GM12875 (cell line): ENCODE measurements at regions not wholly inside any gene's neighbourhood (a gene's known extent, or its start where the extent isn't known, plus 50 kb on each side); places are given as distances from the start of the nearest gene placed in this dataset.
"Not testable (repeated sequence)": the region's sequence is repeated elsewhere in the genome, so short reads cannot be mapped to it uniquely, and the experiment has no call there.

Source experiments
- H3K4me3 ChIP-seq: one replicate; pipeline ENCODE4 v1.5.1; 2011; ENCODE audit warnings: low read depth, low read length, control low read depth
- TF ChIP-seq, protein P1 (sequence below): IDR thresholded peaks from 2 replicates; pipeline ENCODE4 v1.5.1; 2011; ENCODE audit warnings: low read depth, mild to moderate bottlenecking, control low read depth, inconsistent platforms, low read length, moderate library complexity, borderline replicate concordance; ENCODE audit not compliant: insufficient read depth

GRCh38 chr20:51926670-51927305, 124.5 kb upstream of the SALL4 start:
- TF ChIP-seq, protein P1, sequence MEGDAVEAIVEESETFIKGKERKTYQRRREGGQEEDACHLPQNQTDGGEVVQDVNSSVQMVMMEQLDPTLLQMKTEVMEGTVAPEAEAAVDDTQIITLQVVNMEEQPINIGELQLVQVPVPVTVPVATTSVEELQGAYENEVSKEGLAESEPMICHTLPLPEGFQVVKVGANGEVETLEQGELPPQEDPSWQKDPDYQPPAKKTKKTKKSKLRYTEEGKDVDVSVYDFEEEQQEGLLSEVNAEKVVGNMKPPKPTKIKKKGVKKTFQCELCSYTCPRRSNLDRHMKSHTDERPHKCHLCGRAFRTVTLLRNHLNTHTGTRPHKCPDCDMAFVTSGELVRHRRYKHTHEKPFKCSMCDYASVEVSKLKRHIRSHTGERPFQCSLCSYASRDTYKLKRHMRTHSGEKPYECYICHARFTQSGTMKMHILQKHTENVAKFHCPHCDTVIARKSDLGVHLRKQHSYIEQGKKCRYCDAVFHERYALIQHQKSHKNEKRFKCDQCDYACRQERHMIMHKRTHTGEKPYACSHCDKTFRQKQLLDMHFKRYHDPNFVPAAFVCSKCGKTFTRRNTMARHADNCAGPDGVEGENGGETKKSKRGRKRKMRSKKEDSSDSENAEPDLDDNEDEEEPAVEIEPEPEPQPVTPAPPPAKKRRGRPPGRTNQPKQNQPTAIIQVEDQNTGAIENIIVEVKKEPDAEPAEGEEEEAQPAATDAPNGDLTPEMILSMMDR, result no peak

DNA sequence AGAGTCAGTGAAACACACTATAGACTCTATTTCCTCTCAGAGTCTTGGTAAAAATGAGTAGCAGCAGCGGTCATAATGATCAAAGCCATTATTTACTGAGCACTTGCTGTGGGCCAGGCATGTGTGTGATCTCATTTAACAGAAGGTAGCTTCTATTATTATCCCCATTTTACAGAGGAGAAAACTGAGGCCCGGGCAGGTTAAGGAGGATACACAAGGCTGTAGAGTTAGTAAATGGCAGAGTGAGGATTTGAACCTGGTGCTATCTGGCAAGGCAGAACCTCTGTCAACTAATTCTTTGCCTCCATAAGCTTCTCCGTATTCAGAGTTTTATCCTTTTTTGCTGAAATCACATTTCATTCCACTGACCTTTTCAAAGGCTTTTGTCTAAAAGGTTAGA, 122.2 kb upstream of the SALL4 start:
- no peak overlapping the region for H3K4me3 ChIP-seq

More at GRCh38 chr20:51926670-51927305, 124.5 kb upstream of the SALL4 start:
- no peak overlapping the region for H3K4me3 ChIP-seq

GRCh38 chr20:51923633-51924032, 121.3 kb upstream of the SALL4 start:
- TF ChIP-seq, protein P1, result no peak
- no peak overlapping the region for H3K4me3 ChIP-seq

More for the DNA sequence above, 122.2 kb upstream of the SALL4 start:
- TF ChIP-seq, protein P1, result no peak

DNA sequence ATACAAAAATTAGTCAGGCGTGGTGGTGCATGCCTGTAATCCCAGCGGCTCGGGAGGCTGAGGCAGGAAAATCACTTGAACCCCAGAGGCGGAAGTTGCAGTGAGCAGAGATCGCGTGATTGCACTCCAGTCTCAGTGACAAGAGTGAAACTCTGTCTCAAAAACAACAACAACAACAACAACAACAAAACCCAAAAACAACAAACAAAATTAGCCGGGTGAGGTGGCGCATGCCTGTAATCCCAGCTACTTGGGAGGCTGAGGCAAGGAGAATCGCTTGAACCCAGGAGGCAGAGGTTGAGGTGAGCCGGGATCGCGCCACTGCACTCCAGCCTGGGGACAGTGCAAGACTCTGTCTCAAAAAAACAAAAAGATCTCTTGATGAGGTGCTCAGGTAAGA, 120.5 kb upstream of the SALL4 start:
- H3K4me3 ChIP-seq, result not testable (repeated sequence)

- TF ChIP-seq, protein P1, result no peak
- H3K4me3 ChIP-seq, result no peak overlapping the region
Measured at GRCh38 chr20:51918561-51918960, 116.2 kb upstream of the SALL4 start.

GRCh38 chr20:51917886-51918535, 115.7 kb upstream of the SALL4 start:
- H3K4me3 ChIP-seq, result no peak overlapping the region
- TF ChIP-seq, protein P1, result no peak

GRCh38 chr20:51916244-51916643, 113.9 kb upstream of the SALL4 start:
- TF ChIP-seq, protein P1, result no peak
- no peak overlapping the region for H3K4me3 ChIP-seq
